HG02938 (cell line): ENCODE measurements at regions not wholly inside any gene's neighbourhood (a gene's known extent, or its start where the extent isn't known, plus 50 kb on each side); places are given as distances from the start of the nearest gene placed in this dataset.
"Not testable (repeated sequence)": the region's sequence is repeated elsewhere in the genome, so short reads cannot be mapped to it uniquely, and the experiment has no call there.

Source experiments
- ATAC-seq: cut with Tn5 transposase; IDR thresholded peaks from one replicate; pipeline ENCODE4 v1.9.1; 2021; ENCODE audit warnings: mild to moderate bottlenecking, moderate library complexity; ENCODE audit not compliant: unreplicated experiment

GRCh38 chr9:126166291-126166690 lies 160.3 kb upstream of the MVB12B start:
- ATAC-seq, result no peak

- no peak for ATAC-seq
These were observed 159.8 kb upstream of the MVB12B start for GRCh38 chr9:126166866-126167265.

- no peak for ATAC-seq
These were observed 156.9 kb upstream of the MVB12B start for GRCh38 chr9:126169736-126170135.

- no peak for ATAC-seq
These were observed 156.3 kb upstream of the MVB12B start for GRCh38 chr9:126170286-126170823.

GRCh38 chr9:126171641-126172040 lies 155.0 kb upstream of the MVB12B start:
- no peak for ATAC-seq

GRCh38 chr9:126173401-126173800 lies 153.2 kb upstream of the MVB12B start:
- ATAC-seq, result no peak

GRCh38 chr9:126173929-126174328 lies 152.7 kb upstream of the MVB12B start:
- no peak for ATAC-seq

GRCh38 chr9:126183266-126183665 lies 143.4 kb upstream of the MVB12B start:
- ATAC-seq, result no peak

- ATAC-seq, result not testable (repeated sequence)
These were observed 135.6 kb upstream of the MVB12B start for GRCh38 chr9:126190994-126191393.

- ATAC-seq, result no peak
These were observed 127.8 kb upstream of the MVB12B start for GRCh38 chr9:126198854-126199253.

GRCh38 chr9:126203313-126203712 lies 123.3 kb upstream of the MVB12B start:
- ATAC-seq, result no peak

GRCh38 chr9:126204197-126204596 lies 122.4 kb upstream of the MVB12B start:
- no peak for ATAC-seq

- ATAC-seq, result no peak
These were observed 121.9 kb upstream of the MVB12B start for GRCh38 chr9:126204708-126205225.

GRCh38 chr9:126205265-126205664 lies 121.4 kb upstream of the MVB12B start:
- ATAC-seq, result no peak

GRCh38 chr9:126205845-126206498 lies 120.7 kb upstream of the MVB12B start:
- ATAC-seq, result no peak

GRCh38 chr9:126207256-126207655 lies 119.4 kb upstream of the MVB12B start:
- ATAC-seq, result no peak

GRCh38 chr9:126208216-126208758 lies 118.3 kb upstream of the MVB12B start:
- ATAC-seq, result no peak

GRCh38 chr9:126211441-126212074 lies 115.1 kb upstream of the MVB12B start:
- no peak for ATAC-seq

GRCh38 chr9:126215486-126215885 lies 111.1 kb upstream of the MVB12B start:
- no peak for ATAC-seq

GRCh38 chr9:126216826-126217225 lies 109.8 kb upstream of the MVB12B start:
- no peak for ATAC-seq

GRCh38 chr9:126217250-126217653 lies 109.4 kb upstream of the MVB12B start:
- no peak for ATAC-seq

- ATAC-seq, result no peak
These were observed 108.8 kb upstream of the MVB12B start for GRCh38 chr9:126217797-126218196.
